Right renal cortex interstitium (tissue), 3 donors: ENCODE measurements at regions not wholly inside any gene's neighbourhood (a gene's known extent, or its start where the extent isn't known, plus 50 kb on each side); places are given as distances from the start of the nearest gene placed in this dataset.

Experiments used
- DNase-seq, 3 donors: peaks; one replicate each; pipeline ENCODE4 v3.0.0-alpha.2; 2013; ENCODE audit warnings: low read depth in 3 of 3, low spot score in 2 of 3

DNA sequence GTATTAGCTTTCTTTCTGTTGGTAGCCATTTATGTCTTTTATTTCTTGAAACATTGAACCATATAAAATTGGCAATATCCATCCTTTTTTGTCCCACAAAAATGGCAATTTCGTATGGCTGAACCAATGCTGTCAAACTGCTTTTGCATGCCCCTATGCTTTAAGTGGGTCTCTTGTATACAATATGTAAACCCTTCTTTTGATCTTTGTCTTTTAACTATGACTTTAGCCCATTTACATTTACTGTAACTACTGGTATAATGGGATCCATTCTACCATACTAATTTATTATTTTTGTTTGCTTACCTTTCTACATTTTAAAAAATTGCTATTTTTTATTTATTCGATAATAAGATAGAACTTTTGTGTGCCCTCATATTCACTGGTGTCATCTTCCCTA is 93.4 kb downstream of the TENT4A start:
- no peak for DNase-seq

DNA sequence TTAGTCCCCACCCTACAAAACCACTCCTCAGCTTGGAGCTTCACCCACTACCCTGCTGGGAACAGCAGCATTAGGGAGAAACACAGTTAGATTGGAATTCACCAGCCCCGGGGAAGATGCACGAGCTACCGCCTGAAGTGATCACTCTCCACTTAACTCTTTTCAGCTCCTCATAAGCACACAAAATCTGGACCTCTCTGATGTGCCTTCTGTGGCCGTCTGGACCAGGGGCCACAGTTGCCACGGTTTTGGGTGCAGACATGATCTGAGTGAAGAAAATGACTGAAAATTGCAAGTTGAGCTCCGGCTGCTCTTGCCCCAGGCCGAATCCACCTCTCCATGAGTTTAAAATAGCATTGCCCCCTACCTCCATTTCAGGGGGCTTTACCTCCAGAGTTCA is 95.2 kb downstream of the TENT4A start:
- no peak for DNase-seq

DNA sequence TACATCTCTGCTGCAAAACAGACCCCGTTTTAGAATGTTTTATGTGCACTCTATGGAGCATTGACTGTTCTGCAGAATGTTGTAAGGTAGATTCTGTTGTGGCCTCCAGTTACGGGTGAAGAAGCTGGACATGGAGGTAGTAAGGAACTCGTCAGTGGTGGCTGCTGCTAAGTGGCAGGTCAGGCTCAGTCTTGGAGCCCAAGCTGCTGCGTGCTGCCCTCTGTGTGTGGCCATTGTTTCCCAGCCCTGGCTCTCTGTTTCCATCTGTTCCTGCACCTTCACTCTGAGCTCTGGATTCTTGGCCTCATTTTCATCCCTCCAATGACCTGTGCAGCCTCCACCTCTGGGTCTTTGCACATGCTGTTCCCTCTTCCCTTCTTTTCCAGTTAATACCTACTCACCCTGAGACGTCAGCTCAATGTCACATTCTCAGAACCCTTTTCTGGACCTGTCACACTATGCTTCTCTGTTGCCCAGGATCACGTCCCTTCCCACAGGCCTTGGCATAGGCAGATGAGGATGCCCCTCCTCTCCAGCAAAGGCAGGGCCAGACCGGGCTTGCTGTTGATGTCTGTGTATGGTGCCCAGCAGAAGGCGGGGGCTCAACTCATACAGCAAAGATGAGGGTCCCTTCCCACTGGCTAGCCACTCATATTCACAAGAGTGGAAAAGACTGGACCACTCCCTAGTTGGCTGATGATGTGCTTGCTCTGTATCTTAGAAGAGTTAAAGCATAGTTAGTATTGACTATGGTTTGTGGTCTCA is 97.6 kb downstream of the TENT4A start:
- DNase-seq = no peak

DNA sequence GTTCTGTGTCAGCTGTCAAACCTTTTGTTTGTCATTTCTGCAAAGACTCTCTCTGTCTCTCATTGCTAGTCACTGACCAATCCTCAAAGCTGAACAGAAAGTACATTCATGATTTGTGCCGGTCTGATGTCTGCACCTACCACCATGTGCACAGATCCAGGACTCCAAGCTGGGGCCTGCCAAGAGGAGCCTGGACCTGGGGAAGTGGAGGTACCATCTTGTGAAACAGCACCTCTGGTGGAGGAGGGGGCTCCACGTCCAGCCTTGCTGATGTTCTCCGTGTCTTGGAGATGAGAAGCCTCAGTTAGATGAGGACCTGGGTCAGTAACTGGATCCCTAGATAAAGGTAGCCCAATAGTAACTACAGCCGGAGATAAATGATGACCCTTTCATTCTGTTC is 98.9 kb downstream of the TENT4A start:
- DNase-seq = no peak

DNA sequence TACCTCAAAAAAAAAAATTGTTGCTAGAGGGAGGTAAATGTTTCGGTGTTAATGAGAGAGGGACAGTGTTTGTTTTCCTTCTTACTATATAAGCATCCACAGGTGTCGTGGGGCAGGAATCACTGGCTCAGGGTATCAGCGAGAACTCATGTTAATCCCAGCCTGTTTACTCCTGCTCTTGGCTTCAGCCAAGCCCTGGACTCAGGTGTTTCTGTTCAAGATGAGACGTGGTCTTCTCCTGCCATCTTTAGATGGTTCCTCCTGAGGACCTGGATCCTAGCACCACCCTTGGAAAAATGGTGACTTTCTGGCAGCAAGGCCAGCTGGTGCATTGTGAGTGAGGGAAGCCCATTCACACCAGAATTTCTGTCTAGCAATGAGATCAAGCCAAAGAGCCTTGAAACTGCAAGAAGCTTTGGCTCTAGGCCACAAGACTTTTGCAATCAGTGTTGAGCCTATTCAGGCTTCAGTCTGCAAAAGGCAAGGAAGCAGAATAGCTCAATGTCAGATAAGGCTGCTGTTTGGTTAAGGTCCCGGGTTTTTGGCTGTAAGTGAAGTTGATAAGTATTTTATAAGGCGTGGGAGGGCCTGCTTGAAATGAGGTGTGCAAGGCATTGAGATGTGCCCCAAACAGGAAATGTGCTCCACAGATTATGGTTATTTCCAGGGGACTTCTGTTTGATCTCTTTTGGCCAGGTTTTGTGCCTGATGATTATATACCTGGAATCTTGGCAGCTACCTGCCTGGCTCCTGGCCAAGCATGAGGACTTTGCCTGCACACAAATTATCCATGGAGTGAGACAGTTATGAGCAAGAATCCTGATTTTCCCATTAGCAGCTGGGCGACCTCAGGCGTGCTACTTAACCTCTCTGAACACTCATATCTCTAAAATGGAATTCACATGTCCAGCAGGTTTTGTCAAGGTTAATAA is 99.8 kb downstream of the TENT4A start:
- DNase-seq = no peak

DNA sequence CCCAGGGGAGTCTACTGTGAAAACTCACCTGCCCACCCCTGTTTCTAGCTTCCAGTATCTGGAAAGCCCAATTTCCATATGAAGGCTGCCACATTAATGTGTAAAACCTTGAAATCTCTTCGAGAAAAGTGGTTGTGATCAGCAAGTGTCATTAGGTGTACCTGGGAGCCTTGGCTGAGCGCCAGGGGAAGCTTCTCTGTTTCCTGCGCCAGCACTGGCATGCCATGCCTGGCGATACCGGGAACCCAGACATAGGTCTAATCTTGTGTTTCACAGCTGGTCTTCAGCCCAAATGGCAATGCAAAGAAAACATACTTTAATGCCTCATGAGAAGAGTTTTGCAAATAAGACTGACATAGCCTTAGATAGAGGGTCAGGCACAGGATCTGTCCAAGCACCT is 101.6 kb downstream of the TENT4A start:
- no peak for DNase-seq

DNA sequence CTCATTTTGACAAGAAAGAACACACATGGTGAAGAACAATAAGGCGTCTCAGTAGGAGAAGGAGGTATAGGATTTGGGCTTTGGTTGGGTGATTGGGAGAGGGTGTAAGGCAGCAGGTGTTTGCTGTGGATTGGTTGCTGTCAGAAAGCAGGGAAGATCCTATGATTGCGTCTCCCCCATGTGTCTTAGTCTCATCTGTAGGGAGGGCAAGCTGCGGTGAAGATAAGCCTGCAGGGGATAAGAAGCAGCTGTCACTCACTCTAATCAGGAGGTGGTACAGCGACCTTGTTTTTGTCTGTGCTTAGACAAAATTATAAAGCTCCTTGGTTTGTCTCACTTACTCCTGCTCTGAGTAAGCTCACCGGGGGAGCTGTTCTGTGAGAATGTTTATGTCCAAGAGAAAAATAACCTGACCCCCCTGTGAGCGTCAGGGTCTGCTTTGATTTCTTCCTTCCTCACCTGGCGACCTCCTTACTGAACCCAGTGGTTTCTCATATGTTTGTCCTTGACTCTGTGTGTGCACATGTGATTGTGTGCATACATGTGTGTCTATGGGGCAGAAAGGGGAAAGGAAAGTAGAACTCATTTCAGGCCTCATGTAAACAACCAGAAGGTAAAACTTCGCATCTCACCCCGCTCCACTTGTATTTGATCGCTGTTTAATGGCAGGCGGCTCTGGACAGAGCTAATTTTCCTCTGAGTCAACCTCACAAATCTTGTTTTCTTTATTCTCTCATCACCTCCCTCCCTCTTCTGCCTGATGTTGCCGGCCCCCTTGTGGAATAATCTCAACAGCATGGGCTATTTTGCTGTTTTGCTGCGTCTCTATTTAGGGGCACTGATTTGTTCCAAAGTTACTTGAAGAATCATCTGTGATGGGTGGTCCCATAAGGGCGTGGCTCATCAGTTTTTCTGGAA is 105.6 kb downstream of the TENT4A start:
- DNase-seq = no peak

DNA sequence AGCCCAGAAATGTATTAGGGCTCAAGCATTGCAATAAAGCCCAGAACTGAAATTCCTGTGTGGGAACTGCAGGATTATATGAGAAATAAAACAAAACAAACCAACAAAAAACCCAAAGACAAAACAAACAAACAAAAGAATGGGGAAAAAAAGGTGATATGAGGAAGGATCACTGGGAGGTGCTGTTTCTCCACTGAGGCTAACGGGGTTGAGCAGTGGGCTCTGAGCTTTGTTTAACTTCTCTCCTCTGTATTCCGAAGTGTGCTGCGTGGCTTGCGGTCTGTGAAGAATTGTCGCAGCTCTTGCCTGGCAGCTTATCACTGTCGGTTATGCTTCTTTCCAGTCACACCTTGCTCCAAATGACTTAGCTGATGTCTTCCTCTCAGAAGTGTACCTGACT is 106.3 kb downstream of the TENT4A start:
- DNase-seq = no peak

DNA sequence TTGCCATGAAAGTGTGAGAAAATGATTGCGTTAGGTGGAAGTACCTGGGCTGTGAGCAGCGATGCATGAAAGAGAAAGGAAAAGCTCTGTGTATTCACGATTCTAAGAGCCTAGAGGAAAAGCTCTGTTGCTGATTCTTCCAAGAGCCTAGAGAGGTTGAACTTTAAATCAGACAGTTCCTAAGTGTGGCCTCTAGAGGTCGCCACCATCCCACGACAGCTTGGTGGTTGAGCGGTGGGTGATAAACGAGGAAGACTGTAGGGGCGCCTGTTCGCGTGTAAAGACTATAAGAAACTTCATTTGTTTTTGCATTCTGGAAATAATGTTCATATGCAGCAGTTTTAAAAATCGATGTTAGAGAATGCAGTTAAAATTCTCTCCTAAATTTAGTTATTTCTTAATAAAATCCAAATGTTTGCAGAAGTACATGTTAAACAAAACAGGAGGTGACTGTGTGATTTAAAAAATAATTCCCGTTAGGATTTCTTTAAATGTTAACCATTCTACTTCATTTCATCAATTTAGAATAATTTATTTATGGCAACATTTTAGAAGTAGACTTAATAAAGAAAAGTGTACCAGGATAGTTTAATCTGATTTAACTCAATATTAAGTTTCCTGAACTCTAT is 107.7 kb downstream of the TENT4A start:
- no peak for DNase-seq

DNA sequence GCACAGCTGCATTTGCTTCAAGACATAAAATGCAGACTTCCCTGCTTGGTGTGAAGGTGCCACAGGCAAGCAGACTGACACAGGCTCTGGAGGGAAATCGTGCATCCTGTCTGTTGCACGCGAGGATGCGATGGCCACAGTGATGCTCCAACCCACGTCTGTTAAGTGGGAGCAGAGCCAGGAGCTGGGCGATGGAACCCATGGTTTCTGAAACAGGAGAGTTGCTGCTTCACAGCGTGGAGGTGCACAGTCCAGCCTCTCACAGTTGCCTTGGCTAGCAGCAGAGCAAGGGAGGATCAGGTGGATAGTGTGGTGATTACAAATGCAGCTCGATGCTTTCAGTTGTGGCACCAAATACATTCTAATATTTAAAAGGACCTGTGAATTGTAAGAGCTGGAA is 108.8 kb downstream of the TENT4A start:
- DNase-seq = no peak

DNA sequence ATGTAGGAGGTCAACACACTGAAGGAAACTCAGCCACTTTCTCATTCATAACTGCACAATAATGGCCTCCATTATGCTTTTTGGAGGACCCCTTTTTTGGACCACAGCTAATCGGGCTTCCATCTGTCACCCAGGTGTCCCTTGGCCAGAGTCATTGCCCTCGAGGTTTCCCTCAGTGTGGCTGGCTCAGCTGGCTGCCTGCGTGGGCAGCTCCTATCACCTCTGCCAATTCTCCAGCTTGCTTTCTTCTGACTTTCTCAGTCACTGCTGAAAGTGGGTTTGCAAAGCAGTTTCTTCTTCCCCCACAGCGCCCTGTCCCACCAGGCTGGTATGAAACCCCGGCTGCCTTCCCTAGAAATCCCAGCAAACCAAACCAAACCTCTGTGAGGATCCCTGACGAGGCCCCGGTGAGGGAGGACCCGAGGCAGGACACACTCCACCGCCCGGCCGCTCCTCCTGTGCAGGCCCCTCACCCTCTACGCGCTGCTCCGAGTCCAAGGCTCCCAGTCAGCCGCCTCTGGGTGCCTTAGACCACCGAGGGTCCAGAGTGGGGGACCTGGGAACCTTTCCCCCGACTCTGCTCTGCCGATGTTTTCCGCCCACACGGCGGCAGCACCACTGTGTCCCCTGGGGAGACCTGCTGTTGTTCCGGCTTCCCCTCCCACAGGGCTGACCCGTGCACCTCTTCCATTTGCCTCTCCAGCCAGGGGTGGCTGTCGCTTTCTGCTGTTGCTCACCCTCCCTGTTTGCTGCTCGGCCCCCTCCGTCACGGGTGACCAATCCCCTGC is 109.5 kb downstream of the TENT4A start:
- DNase-seq = no peak

DNA sequence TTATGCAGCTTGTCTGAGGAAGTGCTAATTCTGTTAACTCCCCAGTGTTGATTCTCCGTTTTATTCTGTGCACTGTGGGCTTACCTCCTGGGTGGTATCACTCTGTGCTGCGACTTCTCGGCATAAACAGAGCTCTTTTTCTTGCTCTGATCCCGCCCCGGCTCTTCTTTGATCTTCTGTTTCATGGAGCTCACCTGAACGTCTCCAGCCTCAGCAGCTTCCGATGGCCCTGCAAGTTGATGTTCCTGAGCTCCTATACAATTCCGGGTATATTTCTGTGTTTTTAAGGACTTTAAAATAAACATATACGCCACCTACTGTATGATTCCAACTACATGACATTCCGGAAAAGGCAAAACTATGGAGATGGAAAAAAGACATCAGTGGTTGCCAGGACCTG is 110.8 kb downstream of the TENT4A start:
- no peak for DNase-seq

DNA sequence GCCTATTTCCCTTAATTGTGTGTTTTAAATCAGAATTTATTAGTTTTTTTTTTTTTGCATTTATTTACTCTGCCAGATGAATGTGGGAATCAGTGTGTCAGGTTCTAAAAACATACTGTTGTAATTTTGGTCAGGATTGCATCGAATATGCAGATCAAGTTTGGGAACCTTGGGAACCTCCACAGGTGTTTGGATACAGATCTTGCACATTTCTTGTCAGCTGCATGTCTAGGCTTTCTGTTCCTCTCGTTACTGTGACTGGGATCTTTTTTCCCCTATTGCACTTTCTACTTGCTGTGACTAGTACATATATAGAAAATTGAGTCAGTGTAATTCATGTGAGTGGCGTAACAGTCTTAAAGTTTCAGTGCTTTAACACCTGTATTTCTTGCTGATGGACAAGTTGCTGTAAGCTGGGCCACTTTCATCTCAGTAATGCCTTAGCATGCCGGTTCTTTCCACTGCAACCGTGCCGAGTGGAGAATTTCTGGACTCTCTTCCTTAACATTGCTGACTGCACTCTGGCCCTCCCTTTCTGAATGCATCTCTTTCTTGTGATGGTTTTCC is 112.5 kb downstream of the TENT4A start:
- DNase-seq = no peak

DNA sequence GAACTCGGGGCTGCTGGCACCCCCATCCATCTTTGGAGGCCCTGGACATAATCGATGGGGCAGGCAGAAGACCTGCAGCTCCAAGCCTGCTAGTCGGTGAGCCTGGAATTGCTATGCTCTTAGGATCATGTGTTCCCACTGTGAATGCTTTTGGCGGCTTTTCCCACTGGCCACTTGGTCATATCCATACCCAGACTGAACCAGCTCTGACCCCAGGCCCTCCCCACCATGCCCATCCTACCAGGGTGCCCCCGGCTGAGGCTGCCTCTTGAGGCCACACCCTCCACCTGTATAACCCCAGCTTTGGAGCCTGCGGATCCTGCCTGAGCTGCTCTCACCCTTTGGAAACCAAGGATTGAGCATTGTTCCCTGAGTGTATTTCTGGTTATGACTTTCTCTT is 113.5 kb downstream of the TENT4A start:
- no peak for DNase-seq

DNA sequence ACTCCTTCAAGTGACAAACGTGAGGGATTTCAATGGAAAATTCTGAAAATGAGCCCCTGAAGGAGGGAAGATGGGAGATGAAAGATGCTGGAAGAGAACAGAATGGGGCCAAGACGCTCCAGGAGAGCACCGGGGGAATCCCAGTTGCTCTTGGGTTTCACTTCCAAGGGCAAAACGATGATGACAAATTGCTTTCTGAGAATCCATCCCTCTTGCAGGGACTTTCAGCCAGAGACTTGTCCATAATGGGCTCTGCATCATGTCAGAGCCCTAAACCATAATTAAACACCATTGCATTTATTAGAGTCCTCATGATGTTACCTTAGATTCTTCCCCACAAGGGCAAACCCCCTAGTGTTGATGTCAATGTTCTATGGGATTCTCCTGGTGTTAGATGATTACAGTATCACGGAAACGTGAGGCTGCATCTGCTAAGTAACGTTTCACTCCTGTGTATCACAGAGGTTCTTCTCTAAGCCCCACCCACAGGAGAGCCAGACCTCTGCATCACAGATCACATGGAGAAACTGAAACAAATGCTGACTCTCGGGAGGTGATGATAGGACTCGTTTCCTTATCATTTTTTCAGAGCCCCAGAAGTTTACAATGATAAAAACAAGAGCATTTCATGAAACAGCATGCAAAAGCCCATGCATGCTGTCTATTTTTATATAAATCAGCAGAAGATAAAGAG is 114.4 kb downstream of the TENT4A start:
- DNase-seq = no peak

DNA sequence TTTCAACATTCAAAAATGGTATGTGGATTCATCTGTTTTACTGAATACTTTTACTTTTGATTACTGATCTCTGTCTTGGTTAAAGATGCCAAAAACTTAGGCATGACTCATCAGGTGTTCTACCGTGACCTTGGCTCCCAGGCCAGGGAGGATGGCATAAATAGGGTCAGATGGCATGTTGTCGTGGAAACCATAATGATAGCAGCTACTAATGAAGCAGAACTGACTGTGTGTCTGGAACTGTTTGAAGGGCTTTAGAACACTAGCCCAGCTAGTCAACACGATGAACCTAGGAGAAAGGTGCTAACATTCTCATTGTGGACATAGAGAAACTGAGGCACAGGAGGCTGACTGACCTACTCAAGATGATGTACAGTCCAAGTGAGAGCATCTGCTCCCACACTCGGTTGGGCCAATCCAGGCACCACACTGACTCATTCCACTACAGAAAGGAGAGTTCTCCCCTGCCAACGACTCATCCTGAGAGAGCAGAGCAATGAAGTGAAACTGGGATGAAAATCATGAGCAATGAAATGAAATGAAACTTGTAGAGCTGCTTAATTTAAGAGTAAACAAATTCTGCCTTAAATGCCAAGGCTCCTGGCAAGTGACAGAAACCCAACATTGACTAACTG is 116.0 kb downstream of the TENT4A start:
- no peak for DNase-seq

DNA sequence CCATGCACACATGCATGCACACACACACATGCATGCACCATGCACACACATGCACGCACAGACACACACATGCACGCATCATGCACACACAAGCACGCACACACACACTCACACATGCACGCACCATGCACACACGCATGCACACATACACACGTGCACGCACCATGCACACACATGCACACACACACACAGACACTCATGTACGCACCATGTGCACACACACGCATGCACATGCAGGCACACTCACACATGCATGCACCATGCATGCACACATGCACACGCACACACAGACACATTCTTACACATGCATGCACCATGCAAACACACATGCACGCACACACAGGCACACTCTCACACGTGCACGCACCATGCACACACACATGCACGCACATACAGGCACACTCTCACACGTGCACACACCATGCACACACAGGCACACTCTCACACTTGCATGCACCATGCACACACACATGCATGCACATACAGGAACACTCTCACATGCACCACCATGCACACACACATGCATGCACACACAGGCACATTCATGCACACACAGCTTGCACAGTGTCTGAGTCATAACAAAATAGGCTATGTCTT is 117.5 kb downstream of the TENT4A start:
- no peak for DNase-seq
